Activated T-helper 1 cell treated with Interleukin-2 at 50 U/mL for 16 hours (primary cell): ENCODE measurements at regions not wholly inside any gene's neighbourhood (a gene's known extent, or its start where the extent isn't known, plus 50 kb on each side); places are given as distances from the start of the nearest gene placed in this dataset.
"Not testable (repeated sequence)": the region's sequence is repeated elsewhere in the genome, so short reads cannot be mapped to it uniquely, and the experiment has no call there.

Experiments
- DNase-seq: peaks from one replicate; pipeline ENCODE4 v3.0.0-alpha.2; 2020; ENCODE audit warnings: low read depth

DNA sequence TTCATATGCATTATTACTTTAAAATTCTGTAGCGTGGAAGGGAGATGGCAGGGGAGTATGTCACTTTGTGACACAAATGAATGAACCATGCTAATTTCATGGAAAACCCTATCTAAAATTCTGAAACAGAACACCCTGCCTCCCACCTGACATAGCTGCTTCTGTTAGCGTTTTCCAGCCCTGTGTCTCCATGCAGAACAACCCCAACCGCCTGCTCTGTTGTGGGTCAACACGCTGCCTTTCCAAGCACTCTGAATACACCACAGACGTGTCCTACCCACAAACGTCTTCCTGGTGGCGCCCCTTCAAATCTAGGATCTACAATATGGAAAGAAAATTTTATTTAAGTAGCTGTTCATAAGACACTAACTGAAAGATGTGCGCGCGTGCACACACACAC is 238.6 kb downstream of the TRIML1 start:
- DNase-seq, result no peak

GRCh38 chr4:188383180-188383579 is 243.9 kb downstream of the TRIML1 start:
- DNase-seq, result no peak

GRCh38 chr4:188387179-188387791 is 248.0 kb downstream of the TRIML1 start:
- no peak for DNase-seq

- not testable (repeated sequence) for DNase-seq
Measured at GRCh38 chr4:188391349-188391748, 252.1 kb downstream of the TRIML1 start.

DNA sequence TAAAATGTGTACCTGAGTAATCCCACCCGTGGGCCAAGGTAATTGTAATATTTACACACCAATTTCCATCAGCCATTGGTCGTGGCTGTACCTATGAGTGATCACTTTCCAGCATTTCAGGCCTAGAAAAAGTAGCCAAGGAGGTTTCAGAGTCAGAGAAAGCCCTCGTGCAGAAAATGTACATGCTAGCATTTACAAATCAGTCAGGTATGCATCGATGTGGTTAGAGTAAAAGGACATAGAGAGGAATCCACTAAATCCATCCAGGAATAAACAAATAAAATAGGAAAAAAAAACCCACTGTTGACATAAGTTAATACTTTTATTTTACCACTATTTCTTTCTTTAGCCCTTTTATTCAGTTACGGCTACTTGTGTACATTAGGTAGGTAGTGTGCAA is 256.8 kb downstream of the TRIML1 start:
- DNase-seq, result no peak

GRCh38 chr4:188399834-188400233 is 260.6 kb downstream of the TRIML1 start:
- no peak for DNase-seq

GRCh38 chr4:188400451-188400850 is 261.2 kb downstream of the TRIML1 start:
- no peak for DNase-seq

DNA sequence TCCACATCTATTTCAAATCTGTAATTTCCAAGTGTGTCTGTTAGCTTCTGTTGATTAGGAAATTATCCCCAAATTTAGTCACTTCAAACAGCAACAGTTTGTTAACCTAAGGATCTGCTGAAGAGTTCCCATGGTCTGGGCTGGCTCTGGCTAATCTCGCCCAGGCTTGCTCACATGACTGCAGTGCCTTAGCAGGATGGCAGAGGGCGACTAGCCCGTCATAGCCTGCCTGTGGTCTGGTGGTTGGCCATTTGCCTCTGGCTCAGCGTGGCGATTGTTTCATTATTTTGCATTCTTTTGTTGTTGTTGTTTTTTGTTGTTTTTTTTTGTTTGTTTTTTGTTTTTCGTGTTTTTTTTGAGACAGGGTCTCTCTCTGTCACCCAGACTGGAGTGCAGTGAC is 264.0 kb downstream of the TRIML1 start:
- no peak for DNase-seq

DNA sequence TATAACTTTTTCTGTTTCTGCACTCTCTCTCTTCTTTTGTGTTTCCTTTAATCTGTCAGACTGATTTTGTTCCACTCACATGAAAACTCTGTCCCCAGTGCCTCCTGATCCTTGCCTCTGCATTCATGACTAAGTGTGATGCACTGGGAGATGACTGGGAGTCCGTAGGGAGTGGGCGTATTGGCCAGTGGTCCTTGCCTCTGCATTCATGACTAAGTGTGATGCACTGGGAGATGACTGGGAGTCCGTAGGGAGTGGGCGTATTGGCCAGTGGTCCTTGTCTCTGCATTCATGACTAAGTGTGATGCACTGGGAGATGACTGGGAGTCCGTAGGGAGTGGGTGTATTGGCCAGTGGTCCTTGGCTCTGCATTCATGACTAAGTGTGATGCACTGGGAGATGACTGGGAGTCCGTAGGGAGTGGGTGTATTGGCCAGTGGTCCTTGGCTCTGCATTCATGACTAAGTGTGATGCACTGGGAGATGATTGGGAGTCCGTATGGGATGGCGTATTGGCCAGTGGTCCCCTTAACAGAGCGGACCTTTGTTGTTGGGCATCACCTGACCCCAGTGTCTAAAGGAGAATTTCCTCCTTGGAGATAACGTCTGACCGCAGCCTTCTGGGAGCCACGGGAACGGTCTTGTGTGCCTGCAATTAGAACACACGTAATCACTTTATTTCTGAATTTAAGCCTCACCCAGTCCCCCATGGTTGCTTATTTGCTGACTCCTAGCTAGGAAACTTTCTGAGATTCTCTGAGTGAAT is 266.0 kb downstream of the TRIML1 start:
- not testable (repeated sequence) for DNase-seq

DNA sequence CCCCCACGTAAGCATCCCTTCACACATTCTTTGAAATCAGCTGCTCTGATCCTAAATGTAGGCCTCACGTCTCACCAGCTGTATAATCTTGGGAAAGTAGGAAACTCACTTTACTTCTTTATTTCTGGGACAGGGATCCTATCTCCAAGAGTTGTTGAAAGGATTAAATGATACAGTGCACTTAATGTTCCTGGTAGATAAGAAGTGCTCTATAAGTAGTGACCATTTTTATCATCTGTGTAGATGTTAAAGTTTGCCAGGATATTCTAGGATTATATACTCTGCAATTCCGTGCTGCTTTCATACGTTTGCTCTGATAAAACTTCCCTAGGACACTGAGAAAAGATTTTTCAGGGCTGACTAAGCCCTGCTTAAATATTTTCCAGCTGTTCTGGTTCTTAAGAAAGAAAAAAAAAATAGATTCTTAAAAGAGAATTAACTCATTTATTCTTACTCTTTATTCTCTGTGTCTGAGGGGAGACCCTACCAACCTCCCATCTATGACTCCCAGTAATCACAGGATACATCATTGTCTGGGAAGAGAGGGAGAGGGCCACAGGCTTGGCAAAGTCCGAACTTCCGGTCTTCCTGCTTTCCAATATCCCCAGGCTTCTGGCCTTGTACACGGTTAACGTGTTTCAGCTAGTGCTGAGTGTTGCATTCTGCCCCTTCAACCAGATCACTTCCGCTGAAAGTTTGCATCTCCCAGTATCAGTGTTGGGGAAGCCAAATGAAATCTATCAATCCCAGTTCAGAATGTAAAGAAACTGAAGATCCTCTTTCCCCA is 269.2 kb downstream of the TRIML1 start:
- no peak for DNase-seq

- no peak for DNase-seq
Measured at GRCh38 chr4:188409851-188410250, 270.6 kb downstream of the TRIML1 start.

DNA sequence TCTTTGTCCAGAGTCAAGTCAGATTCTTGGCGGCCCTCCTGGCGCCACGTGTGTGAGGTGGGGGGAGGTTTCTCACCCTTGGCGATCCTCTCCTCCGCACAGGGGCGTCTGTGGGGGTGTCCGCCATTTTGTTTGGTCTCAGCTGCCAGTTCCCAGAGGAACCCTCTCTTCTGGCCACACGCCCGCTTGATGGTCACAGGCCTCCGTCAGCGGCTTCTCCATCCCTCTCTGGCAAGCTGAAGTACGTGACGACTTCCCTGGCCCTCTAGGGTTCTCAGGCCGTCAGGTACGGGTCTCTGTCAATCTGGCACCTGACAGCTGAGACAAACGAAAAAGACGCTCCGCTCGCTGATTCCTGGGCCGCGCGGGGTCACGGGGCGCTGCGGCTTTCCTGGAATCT is 272.6 kb downstream of the TRIML1 start:
- DNase-seq, result no peak

DNA sequence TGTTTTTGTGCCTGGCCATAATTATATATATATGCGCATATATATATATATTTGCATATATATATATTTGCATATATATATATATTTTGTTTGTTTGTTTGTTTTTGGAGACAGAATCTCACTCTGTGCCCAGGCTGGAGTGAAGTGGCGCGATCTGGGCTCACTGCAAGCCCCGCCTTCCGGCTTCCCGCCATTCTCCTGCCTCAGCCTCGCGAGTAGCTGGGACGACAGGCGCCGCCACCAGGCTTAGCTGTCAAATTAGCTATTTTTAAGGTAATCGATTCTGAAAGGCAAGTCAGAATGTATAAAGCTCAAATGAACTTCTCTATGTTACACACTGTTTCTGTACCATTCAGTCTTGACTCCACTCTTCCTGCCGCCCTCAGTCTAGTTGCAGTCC is 273.3 kb downstream of the TRIML1 start:
- DNase-seq, result no peak

DNA sequence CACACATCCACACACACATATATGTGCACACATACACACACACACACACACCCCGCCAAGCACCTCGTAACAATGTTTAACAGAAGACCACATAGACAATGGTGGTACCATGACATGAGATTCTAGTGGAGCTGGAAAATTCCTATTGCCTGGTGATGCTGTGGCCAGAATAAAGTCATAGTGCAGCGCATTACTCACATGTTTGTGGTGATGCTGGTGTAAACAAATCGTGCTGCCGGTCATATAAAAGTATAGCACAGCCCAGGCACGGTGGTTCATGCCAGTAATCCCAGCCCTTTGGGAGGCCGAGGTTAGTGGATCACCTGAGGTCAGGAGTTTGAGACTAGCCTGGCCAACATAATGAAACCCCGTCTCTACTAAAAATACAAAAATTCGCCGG is 275.2 kb downstream of the TRIML1 start:
- DNase-seq, result no peak

DNA sequence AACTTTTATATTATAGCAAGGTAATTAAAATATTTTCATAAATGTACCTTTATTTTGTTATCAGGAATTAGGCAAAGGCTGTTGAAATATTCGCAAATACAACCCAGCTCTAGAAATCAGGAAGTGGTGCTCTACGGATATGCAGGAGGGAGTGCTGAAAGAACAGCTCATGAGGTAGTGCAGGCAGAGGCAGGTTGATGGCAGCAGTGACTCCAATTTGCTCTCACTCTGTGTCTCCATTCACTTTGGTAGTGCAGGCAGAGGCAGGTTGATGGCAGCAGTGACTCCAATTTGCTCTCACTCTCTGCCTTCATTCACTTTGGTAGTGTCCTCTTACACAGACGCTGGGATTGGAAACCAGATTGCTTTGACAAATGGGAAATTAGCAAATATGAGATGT is 277.9 kb downstream of the TRIML1 start:
- no peak for DNase-seq

GRCh38 chr4:188423039-188423438 is 283.8 kb downstream of the TRIML1 start:
- DNase-seq, result no peak

DNA sequence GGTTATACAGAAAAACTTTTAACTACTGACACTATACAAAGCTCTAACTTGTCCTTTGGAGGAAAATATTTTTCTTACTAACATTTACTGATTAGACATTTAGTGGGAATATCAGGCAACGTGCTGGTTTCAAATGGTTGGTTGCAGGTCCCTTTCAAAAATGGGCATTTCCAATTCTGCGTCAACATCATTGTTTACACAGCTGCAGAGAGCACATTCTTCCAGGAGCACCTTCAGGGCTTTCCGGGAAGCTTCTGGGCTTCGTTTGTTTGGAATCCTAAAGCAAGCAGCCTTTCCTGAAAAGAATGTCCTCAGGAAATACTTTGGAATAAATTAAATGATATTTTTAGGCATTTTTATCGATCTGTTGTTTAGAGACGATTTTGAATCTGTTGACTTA is 289.7 kb downstream of the TRIML1 start:
- DNase-seq, result no peak

- DNase-seq, result no peak
Measured at GRCh38 chr4:188429965-188430364, 290.7 kb downstream of the TRIML1 start.

DNA sequence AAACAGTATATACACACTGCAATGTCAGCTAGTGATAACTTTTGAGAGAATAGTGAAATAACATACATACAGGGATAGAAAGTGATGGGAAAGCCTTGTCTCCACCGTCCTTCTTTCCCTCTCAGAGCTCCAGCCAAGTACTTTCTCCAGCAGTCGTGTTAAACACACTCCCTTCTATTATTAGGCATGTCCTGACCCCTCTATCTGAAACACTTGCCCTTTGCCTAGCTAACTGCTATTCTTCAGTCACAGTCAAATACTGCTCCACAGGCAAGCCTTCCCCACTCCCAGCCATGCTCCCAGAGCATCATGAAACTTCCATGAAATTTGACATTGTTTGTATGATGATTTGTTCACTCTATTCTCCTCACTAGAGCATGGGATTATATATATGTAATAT is 291.1 kb downstream of the TRIML1 start:
- no peak for DNase-seq

- DNase-seq, result no peak
Measured at GRCh38 chr4:188432328-188432727, 293.1 kb downstream of the TRIML1 start.

DNA sequence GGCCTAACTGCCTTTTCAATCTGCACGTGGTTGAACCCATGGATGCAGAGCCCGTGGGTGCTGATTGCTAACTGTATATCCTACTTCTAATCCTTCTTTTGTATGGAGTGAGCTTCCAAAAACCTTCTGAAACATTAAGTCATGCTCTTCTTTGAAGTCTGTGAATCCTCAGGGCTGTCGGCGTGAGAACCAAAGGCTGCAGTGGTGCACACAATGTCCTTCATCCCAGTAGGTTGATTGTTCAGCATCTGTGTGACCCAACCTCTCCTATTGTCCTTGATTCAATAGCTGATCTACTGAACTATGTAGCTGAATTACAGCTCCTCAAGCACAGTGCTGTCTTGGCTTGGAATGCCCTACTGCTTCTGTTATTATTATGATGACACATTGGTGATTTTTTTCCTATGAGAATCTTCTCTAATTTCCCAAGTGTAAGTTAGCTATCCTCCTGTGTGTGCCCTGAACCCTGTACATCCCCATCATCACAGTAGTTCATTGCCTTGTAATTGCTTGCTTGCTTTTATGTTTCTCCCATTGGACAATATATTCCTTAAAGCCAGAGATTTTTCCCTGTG is 294.6 kb downstream of the TRIML1 start:
- DNase-seq, result no peak

DNA sequence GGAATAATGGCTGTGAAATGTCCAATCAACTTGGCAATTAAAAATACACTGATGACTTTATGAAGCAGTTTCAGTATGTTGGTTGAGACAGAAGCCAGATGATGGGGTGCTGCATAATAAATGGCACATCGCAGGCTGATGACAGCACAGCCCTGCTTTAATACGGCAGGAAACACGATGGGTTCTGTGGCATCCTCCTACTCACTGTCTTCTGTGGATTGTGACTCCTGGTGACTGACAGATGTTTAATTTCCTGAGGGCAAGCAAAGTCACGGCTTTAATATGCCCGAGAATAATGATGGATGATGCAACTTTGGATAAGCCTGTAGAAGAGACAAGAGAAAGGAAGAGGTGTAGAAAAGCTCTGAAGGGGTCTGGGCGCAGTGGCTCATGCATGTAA is 295.4 kb downstream of the TRIML1 start:
- DNase-seq, result no peak

DNA sequence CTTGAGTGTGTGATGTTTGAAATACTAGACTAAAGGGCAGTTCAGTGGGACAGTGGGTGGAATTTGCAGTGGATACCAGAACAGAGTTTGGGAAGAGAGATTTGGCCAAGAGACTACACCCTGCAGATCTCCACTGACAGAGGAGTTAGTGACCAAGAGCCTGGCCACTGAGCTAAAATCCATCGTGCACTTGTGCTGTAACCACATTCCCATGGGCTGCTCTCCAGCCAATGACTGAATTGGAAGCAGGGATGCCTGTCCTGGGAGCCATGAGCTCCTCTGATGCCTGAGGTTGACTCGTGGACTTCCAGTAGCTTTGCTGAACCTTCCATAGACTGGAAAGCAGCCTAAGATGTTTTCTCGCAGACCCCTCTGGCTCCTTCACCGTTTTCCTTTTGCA is 296.1 kb downstream of the TRIML1 start:
- DNase-seq, result no peak
